Right atrium auricular region (tissue), 2 donors: ENCODE measurements at regions not wholly inside any gene's neighbourhood (a gene's known extent, or its start where the extent isn't known, plus 50 kb on each side); places are given as distances from the start of the nearest gene placed in this dataset.
"Not testable (repeated sequence)": the region's sequence is repeated elsewhere in the genome, so short reads cannot be mapped to it uniquely, and the experiment has no call there.

Experiments used
- DNase-seq: peaks from one replicate; pipeline ENCODE4 v3.0.0-alpha.2; 2019; ENCODE audit warnings: low spot score
- H3K27ac ChIP-seq, 2 donors: fragments of 200-600 bp; sonication (generic); 1 replicate in 1 of 2; 2 replicates in 1 of 2; pipeline ENCODE4 v1.5.1; 2016 to 2019
- H3K27me3 ChIP-seq, 2 donors: fragments of 200-600 bp; sonication (generic); one replicate each; pipeline versions ENCODE4 v1.5.1 to v1.6.0; 2017 to 2019
- H3K36me3 ChIP-seq: fragments of 200-600 bp; sonication (generic); one replicate; pipeline ENCODE4 v1.5.1; 2016
- H3K4me1 ChIP-seq, 2 donors: fragments of 200-600 bp; sonication (generic); one replicate each; pipeline versions ENCODE4 v1.5.1 to v1.6.0; 2017 to 2019
- H3K4me3 ChIP-seq, 2 donors: fragments of 200-600 bp; sonication (generic); 1 replicate in 1 of 2; 2 replicates in 1 of 2; pipeline ENCODE4 v1.5.1; 2017 to 2019; ENCODE audit warnings: mild to moderate bottlenecking in 1 of 2, moderate library complexity in 1 of 2
- H3K9me3 ChIP-seq, 2 donors: fragments of 200-600 bp; sonication (generic); one replicate each; pipeline ENCODE4 v1.5.1; 2019
- CTCF ChIP-seq, 2 donors: fragments of 200-600 bp; sonication (generic); IDR thresholded peaks; one replicate each; pipeline ENCODE4 v1.5.1; 2019; ENCODE audit warnings: antibody characterized with exemption in 2 of 2

DNA sequence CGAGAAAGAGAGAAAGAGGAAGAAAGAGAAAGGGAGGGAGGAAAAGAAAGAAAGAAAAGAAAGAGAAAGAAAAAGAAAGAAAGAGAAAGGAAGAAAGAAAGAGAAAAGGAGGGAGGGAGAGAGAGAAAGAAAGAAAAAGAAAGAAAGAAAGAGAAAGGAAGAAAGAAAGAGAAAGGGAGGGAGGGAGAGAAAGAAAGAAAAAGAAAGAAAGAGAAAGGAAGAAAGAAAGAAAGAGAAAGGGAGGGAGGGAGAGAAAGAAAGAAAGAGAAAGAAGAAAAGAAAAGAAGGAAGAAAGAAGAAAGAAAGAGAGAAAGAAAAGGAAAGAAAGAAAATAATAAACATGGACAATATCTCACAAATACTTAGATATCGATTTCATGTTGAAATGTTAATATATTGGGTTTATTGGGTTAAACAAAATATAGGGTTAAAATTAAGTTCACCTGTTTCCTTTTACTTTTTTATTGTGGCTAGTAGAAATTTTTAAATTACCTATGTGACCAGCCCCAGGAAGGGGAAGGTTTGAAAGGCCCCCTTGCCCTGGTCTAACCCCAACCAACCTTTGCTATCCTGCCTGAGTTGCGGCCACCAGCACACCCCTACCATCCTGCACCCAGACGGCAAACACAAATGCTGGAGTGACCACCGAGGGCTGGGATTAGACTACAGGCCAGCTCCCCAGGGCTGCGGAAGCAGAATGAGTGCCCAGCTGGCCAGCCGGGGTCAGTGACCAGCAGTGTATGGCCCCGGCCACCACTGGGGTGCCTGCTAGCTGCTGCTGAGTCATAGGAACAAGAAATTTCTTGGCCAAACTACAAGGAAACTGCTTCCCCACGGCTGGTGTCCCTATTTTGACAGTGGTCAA lies 81.0 kb upstream of the FGF3 start:
- Histone ChIP-seq H3K27me3 (no peaks in the 10 kb centered on the region), H3K4me1 (peaks cover 0 to 5% of the 10 kb centered on the region in 2 donors), H3K9me3 (no peaks in the 10 kb centered on the region), H3K27ac (no peak overlapping the region), H3K36me3 (no peaks in the 10 kb centered on the region), H3K4me3 (no peak overlapping the region)
- no peak for DNase-seq
- TF ChIP-seq CTCF (IDR thresholded peaks at IDR 0.05), result no peak

- H3K4me3 ChIP-seq, H3K27ac ChIP-seq, H3K27me3 ChIP-seq, DNase-seq, H3K36me3 ChIP-seq, H3K9me3 ChIP-seq: not testable (repeated sequence)
- peaks cover 0 to 11% of the 10 kb centered on the region in 2 donors for H3K4me1 ChIP-seq
Measured at GRCh38 chr11:69900822-69901302, 81.6 kb upstream of the FGF3 start.

DNA sequence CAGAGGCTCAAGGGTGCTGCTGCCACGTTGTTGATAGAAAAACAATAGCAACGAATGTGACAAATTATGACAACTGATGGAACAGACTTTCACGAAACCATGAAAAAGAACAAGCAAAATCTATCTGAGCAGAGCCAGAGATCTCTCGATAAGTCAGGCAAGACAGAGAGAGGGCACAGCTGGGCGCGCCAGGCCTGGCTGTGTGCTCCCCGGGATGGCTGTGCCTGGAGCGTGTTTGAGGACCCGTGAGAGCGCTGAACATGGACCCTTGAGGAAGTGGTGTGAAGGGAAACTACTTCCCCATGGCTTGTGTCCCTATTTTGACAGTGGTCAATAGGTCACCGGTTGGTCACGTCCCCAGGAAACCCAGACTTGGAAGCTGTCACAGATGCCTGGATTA lies 83.1 kb upstream of the FGF3 start:
- H3K4me1 ChIP-seq, result peaks cover 0 to 12% of the 10 kb centered on the region in 2 donors
- no peak for DNase-seq
- H3K36me3 ChIP-seq, result no peaks in the 10 kb centered on the region
- no peak for TF ChIP-seq CTCF (IDR thresholded peaks at IDR 0.05)
- H3K4me3 ChIP-seq, result no peak overlapping the region
- no peak overlapping the region for H3K27ac ChIP-seq
- no peaks in the 10 kb centered on the region for H3K27me3 ChIP-seq
- H3K9me3 ChIP-seq, result no peaks in the 10 kb centered on the region

GRCh38 chr11:69903211-69903610 lies 84.0 kb upstream of the FGF3 start:
- Histone ChIP-seq H3K27me3 (no peaks in the 10 kb centered on the region), H3K27ac (no peak overlapping the region), H3K9me3 (no peaks in the 10 kb centered on the region), H3K36me3 (no peaks in the 10 kb centered on the region), H3K4me3 (no peak overlapping the region), H3K4me1 (peaks cover 0 to 12% of the 10 kb centered on the region in 2 donors)
- TF ChIP-seq CTCF (IDR thresholded peaks at IDR 0.05), result no peak
- DNase-seq, result no peak

DNA sequence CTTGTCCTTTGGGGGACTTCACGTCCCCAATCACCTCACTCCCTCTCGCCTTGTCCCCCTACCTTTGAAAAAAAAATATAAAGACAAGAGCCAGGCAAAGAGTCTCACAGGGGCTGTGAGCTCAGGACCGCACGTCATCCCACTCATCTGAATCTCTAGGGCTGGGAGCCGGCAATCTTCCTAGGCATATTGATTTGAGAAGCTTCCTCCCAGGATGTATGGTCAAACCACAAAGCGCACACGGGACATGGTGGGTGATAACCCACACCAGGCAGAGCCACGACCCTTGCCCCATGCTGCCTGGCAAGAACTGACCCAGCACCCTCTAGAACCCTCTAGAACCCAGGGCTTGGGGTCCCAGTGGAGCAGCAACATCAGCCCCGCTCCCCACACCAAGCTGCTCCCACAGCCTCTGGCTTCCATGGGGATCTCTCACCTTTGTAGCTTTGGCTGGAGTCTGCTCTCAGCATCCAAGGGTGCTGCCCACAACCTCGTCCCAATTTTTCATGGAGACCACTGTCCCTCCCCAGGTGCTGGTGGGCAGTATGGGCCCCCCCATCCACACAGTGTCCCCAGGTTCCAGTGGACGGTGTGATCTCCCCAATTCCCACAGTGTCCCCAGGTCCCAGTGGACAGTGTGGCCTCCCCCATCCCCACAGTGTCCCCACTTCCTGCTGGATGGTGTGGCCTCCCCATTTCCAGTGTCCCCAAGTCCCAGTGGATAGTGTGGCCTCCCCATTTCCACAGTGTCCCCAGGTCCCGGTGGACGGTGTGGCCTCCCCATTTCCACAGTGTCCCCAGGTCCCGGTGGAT lies 85.2 kb upstream of the FGF3 start:
- Histone ChIP-seq H3K4me1 (peaks cover 0 to 12% of the 10 kb centered on the region in 2 donors), H3K36me3 (no peaks in the 10 kb centered on the region), H3K9me3 (no peaks in the 10 kb centered on the region), H3K27ac (no peak overlapping the region), H3K4me3 (no peak overlapping the region), H3K27me3 (no peaks in the 10 kb centered on the region)
- no peak for DNase-seq
- TF ChIP-seq CTCF (IDR thresholded peaks at IDR 0.05), result no peak

GRCh38 chr11:69904974-69905535 lies 85.8 kb upstream of the FGF3 start:
- no peaks in the 10 kb centered on the region for H3K9me3 ChIP-seq
- no peaks in the 10 kb centered on the region for H3K27me3 ChIP-seq
- peaks cover 0 to 12% of the 10 kb centered on the region in 2 donors for H3K4me1 ChIP-seq
- no peak overlapping the region for H3K27ac ChIP-seq
- no peaks in the 10 kb centered on the region for H3K36me3 ChIP-seq
- TF ChIP-seq CTCF (IDR thresholded peaks at IDR 0.05), result no peak
- no peak overlapping the region for H3K4me3 ChIP-seq
- DNase-seq, result no peak
